DMS53 (cell line): ENCODE measurements at regions not wholly inside any gene's neighbourhood (a gene's known extent, or its start where the extent isn't known, plus 50 kb on each side); places are given as distances from the start of the nearest gene placed in this dataset.

Experiments
- DNase-seq: peaks from one replicate; lab custom pipeline; 2025; lab: John Stamatoyannopoulos, UW

DNA sequence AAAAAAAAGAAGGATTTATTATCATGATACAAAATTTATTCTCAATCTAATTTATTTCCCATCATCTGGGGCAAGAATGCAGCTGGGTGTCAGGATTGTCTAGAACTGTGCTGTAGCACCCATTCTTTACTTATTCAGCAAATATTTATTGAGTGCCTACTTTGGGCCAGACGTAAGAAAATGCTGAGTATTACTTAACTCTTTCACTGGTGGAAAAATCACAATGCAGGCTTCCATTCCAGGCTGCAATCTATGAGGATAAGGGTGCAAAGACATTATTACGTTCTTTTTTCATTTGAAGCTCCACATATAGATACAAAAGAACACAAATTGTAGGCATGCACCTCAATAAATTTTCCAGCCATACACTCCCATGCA is 86.0 kb upstream of the CDKN3 start:
- DNase-seq = no peak

DNA sequence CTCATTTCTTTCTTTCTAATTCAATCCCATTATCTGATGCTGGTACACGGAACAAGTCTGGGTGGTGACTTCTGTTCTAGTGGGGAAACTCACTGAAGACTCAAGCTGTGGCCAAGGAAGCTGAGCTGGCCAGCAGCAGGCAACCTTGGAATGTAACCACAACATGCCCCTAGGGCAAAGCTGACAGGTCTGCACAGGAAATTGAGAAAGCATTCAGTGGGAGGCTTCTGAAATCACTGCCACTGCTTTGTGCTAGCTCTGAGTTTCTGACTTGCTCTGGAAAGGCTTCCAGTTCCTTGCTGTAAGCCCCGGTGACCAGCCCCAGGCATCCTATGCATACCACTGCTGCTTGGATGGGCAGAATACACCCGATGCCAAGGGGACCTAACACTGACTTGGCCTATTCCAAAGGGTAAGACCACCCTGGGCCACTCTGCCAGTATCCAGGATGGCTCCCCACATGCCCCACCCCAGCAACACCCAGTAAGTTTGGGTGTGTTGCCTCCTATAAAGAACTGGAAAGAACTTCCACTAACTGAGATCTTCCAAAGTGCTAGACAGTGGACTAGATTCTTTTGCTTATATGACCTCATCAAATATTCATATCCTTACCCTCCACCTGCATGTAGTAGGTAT is 84.5 kb upstream of the CDKN3 start:
- no peak for DNase-seq

DNA sequence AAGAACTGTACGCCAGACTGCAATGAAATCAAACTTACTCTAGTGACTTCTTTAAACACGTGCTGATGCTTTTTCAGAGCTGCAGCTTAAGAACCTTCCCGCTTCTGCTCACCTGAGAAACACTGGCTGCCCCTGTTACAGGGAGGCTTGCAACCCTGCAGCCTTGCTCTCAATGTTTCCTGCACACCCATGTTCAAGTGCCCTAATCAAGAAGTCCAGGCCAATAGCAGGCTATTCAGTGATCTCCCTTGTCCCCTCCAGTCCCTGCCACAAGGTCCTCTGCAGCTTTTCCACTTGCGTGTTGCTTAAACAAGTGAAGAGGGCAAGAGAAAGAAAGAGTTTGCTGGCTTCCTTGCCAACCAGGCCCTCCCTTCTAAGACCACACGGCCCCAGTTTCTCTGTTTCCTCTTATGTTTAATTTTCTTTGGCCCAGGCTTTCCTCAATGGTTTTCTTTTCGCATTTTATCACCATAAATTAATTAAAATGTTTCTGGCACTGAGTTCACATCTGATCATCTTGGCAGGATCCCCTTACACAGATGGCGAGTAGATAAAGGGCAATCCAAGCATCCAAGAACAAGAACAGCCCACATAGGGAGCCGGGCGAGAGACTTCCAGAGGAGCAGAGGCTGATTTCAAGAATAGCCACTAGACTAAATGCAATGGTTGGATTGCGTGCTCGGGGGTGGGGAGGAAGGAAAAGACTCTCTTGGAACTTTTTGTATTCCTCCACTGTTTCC is 82.3 kb upstream of the CDKN3 start:
- DNase-seq = no peak

- no peak for DNase-seq
Measured at GRCh38 chr14:54316652-54317051, 80.2 kb upstream of the CDKN3 start.

DNA sequence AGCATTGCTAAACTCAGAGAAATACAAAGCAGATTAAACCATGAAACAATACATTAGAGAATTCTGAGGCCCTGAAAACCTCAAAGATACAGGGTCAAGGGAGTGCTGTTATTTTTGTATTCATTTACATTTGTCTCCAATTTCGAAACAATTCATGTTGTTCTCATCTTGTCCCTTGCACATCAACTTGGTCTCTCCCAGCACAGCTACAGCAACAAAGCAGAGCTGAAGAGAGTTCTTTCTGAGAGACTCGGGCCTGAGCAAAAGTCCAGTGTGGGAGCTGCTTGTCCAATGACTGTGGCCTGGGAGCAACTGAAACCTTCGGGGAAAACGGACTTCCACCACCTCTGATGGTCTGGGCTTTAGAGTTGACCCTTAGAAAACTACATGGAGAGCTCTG is 79.4 kb upstream of the CDKN3 start:
- DNase-seq = no peak

DNA sequence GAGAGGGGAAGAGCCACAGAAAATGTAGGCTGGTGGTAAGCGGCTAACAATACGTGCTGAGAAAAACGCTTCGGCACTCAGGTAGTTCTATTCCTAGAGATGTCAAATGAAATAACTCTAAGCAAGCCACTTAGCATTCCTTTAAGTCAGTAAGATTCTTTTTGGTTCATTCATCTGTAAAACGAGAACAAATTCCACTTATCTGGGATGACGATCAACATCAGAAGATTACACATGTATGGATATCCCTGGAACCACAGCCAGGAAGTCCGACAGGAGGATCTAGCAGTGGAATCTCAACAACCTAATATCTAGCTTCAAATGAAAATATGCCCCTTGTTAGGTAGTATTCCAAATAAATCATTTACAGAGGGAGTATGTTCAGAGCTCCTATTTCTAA is 74.6 kb upstream of the CDKN3 start:
- DNase-seq = no peak

DNA sequence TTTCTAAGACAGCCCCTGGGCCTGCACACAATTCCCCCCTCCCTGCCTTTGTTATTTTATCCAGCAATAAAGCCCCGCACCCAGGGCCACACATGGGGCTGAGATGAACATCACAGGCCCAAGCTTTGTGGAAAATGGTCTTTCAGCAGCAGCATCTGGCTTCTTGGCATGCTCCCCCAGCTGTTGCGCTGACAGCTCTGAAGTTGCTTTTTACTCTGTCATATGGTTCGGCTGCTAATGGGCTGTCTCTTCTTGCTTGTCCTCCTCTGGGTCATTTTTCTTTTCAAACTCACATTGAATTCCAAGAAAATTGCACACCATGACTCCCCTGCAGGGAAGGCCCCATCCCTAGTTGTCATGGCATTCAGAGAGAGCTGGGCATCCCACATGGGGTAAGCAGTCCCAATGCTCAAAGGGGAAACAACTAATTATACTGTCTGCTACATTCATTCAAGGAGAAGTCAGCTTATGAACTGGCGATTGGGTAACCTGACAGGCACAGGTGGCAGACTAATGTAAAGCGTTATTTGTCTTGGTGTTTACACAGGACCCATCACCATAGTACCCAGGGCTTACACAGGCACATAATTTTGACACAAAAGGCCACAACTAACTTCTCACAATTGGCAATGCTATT is 74.0 kb upstream of the CDKN3 start:
- peak; percentile 6 for DNase-seq

DNA sequence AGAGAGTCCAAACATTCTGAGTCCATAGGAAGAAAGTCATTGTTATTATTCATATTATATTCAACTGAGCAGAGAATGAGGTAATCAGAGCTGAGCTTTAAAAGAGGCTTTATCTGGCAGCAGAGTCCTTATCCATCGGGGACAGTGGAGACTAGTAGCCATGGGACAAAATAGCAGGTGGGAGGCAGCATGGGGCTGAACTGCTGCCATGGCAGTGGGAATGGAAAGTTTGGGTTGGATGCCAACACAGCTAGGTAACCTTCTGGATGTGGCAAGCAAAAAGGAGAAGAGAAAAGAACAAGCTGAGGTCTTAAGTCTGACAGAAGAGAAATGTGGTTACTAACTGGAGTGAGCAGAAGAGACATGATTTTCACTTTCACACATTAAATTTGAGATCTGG is 71.0 kb upstream of the CDKN3 start:
- DNase-seq = no peak

- peak; percentile 80 for DNase-seq
Measured at GRCh38 chr14:54329082-54329695, 67.6 kb upstream of the CDKN3 start.

GRCh38 chr14:54330876-54331275 is 65.9 kb upstream of the CDKN3 start:
- DNase-seq = no peak

DNA sequence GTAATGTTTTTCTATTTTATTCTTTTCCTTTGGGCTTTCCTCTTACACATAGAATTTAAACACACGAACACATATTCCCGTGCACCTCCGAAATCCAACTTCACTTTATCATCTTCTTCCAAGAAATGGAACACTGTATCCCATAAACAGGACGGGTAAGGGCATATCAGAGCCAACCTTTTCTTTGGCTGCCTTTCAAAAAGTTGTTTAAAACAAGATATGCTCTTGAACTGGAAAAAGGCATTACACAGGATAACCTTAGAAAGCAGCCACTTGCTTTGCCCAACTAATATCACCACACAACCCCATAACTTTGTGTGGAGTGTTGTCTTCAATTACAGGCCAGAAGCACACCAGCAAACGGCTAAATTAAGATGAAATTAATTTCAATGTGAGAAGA is 65.3 kb upstream of the CDKN3 start:
- no peak for DNase-seq

- no peak for DNase-seq
Measured at GRCh38 chr14:54332490-54332889, 64.3 kb upstream of the CDKN3 start.

- no peak for DNase-seq
Measured at GRCh38 chr14:54333511-54333910, 63.3 kb upstream of the CDKN3 start.

GRCh38 chr14:54335569-54336155 is 61.1 kb upstream of the CDKN3 start:
- DNase-seq = peak; percentile 54

DNA sequence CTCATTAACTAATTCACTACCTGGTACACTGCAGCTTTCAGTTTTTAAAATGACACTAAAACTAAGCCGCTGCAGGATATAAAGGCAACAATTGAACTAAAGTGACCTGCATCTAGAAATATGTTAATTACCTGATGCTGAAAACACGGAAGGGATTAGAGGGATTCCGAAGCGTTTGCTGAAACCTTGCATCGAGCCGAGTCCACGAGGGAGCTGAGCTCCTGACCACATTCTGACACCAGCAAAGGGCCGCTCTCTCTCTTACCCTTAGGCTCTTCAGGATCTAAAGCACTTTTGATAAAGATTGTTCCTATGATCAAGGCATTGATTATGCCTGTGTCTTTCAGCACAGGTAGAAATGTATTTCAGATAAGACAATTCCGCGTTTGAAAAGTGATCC is 59.5 kb upstream of the CDKN3 start:
- no peak for DNase-seq

DNA sequence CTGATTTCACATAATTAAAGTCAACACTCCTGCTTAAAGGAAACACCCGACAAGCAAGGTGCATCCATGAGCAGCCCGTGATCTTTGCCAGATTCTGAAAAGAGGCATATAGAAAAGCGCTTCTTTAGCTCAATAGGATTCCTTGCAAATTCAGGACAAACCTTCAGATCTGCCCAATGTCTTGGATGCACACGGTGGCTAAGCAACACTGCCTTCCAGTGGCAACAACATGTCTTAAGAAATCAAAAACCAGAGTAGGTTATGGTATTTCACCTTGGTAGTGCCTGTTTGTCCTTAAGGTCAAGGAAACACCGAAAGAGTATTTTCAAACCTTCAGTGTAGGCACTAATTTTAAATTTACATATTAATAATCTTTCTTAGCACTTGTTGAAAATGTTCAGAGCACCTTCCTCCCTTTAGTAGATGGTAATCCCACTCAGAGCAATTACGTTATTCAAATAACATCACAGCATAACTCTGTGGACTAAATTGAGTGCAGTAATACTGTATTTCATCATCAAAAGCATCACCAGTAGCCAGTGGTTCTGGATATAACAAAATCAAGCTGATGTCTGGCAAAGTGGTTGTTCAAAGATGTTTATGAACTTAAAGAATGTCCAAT is 58.0 kb upstream of the CDKN3 start:
- no peak for DNase-seq

DNA sequence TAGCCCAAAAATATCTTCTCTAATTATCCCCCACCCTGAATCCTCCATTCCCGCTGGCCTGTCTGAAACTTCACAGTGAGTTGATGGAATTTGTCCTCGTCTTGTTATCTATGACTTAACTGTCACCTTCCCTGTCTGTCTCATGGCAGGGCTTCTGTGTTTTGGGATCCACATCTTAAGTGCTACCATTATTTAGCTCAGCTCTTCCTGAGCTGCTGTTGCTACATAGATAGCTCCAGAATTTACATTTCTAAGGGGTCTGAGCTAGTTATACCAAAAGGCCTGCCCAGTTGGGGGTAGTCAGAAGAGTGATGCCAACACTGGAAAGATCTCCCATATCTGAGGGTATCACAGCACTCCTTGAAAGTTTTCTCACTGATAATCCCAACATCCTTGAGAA is 57.0 kb upstream of the CDKN3 start:
- no peak for DNase-seq

DNA sequence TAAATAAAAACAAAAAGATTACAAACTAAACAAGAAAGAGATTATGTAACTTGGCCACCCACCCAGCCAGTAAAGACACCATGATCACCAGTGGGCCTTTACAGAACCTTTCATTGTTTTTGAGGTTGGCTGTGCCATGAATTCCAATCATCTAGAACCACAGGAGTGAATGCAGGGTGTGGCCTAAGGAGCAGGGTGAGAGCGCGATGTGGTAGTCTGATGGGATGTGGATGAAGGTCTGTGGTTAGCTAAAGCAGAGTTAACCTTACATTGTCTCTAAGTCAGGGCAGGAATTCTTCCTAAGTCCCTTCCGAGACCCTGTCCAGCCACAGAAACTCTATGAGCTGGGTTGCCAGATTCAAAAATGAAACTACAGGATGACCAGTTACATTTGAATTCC is 54.0 kb upstream of the CDKN3 start:
- DNase-seq = no peak

GRCh38 chr14:54343272-54344121 is 53.3 kb upstream of the CDKN3 start:
- DNase-seq = peak; percentile 94

- peak; percentile 49 for DNase-seq
Measured at GRCh38 chr14:54344445-54344844, 52.4 kb upstream of the CDKN3 start.

- no peak for DNase-seq
Measured at GRCh38 chr14:54346257-54346656, 50.5 kb upstream of the CDKN3 start.
